ENCODE measurements at regions not wholly inside any gene's neighbourhood (a gene's known extent, or its start where the extent isn't known, plus 50 kb on each side); places are given as distances from the start of the nearest gene placed in this dataset.
A peak's percentile ranks its signal among the peaks of the same experiment; 100 is the strongest.
"Not testable (repeated sequence)": the region's sequence is repeated elsewhere in the genome, so short reads cannot be mapped to it uniquely, and the experiment has no call there.

DNA sequence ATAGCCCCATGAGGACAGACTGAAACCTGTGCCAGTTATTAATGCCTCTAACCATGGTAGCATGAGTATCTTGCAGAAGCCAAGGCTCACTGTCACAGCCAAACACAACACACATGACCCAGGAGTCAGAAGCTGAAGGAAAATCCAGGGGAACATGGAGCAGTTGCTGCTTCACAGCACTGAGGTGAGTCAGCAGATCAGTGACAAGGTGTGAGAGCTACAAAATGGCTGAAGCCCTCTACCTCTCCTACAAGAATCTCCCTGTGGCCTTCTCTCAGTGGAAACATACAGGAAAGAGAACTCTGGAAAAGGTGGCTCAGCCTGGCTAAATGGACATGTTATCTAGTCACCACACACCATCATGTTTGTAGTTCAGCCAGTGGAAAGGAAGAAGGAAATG, 93.5 kb downstream of the NAB1 start:
- DNase-seq (ENCODE audit: low read depth), result no peak
- Histone ChIP-seq H3K4me3 (ENCODE audit: low read length) (no peak overlapping the region), H3K36me3 (ENCODE audit: control insufficient read depth, insufficient read depth, low read length, severe bottlenecking) (no peaks in the 10 kb centered on the region), H3K27me3 (replicated peaks; ENCODE audit: control insufficient read depth, insufficient read depth, low read length) (no peaks in the 10 kb centered on the region), H3K9me3 (ENCODE audit: control insufficient read depth, low read length) (no peaks in the 10 kb centered on the region), H3K9ac (ENCODE audit: low read length) (no peak overlapping the region), H3K4me1 (ENCODE audit: control insufficient read depth, insufficient read depth, low read length) (peaks cover 5% of the 10 kb centered on the region)

DNA sequence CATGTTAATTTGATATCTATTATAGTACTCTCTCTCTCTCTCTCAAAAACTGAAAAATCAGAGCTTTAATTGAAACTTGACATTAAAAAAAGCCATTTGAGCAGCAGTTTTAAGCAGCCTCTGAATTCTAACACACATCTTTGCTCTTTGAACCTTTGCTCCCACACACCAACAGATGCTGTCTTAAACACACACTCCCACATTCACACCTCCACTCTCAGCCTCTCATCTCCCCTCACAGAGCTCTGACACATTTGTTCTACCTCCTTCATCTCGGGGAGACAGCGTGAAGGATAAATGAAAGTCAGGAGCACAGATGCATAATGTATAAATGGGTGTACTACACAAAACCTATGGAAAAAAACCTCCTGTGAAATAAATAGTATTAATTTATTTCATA, 95.2 kb downstream of the NAB1 start:
- no peaks in the 10 kb centered on the region for H3K36me3 ChIP-seq (ENCODE audit: control insufficient read depth, insufficient read depth, low read length, severe bottlenecking)
- no peaks in the 10 kb centered on the region for H3K27me3 ChIP-seq (replicated peaks; ENCODE audit: control insufficient read depth, insufficient read depth, low read length)
- no peak overlapping the region for H3K9ac ChIP-seq (ENCODE audit: low read length)
- no peak for DNase-seq (ENCODE audit: low read depth)
- H3K9me3 ChIP-seq (ENCODE audit: control insufficient read depth, low read length), result no peaks in the 10 kb centered on the region
- H3K4me3 ChIP-seq (ENCODE audit: low read length), result no peak overlapping the region
- H3K4me1 ChIP-seq (ENCODE audit: control insufficient read depth, insufficient read depth, low read length), result peaks cover 7% of the 10 kb centered on the region

DNA sequence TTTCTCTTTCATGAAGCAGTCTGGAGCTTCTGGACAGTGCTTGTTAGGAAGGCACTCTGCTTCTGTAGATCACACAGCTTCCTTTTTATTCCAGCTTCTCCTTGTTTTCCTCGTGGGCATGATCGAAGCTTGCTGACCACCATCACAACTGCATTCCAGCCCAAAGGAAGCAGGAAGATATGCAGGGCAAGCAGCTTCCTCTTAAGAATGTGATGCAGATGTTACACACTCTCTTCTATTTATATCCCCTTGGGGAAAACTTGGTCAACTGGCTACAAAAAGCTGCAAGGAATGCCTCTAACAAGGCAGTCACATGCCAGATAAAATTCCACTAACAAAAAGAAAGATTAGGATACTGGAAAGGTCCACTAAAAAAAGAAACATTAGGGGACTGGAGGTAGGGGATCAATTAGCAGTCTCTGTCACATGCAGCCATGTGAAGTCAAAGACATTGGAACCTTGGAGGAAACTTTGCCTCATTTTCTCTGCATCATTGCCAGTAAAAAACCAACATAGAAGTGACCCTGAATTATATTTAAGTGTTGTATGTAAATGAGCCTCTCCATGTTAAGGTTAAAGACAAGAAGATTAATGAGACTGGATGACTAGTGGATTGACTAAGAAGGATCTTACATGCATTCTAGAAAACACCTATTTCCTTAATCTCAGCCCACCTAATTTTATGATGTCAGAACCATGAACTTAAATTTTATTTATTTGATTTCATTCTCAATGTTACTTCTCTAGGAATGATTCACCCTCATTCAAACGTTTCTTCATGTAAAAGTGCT, 98.3 kb downstream of the NAB1 start:
- no peaks in the 10 kb centered on the region for H3K9me3 ChIP-seq (ENCODE audit: control insufficient read depth, low read length)
- peak; percentile 55 for DNase-seq (ENCODE audit: low read depth)
- H3K27me3 ChIP-seq (replicated peaks; ENCODE audit: control insufficient read depth, insufficient read depth, low read length), result no peaks in the 10 kb centered on the region
- H3K36me3 ChIP-seq (ENCODE audit: control insufficient read depth, insufficient read depth, low read length, severe bottlenecking), result no peaks in the 10 kb centered on the region
- H3K9ac ChIP-seq (ENCODE audit: low read length), result no peak overlapping the region
- H3K4me1 ChIP-seq (ENCODE audit: control insufficient read depth, insufficient read depth, low read length), result peaks cover 7% of the 10 kb centered on the region
- no peak overlapping the region for H3K4me3 ChIP-seq (ENCODE audit: low read length)

DNA sequence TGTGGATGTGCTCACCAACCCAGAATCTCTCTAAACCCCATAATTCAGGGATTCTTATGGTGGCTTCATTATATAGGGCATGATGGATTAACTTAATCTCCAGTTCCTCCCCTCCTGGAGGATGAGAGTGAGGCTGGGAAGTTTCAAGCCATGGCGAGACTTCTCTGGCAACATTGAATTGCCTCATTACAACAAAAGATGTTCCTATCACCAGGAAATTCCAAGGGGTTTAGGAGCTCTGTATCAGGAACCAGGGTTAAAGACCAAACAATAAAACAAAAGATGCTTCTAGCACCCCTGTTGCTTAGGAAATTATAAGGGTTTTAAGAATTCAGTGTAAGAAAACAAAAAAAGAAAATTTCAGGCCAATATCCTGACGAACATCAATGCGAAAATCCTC, 100.1 kb downstream of the NAB1 start:
- no peak for DNase-seq (ENCODE audit: low read depth)
- no peaks in the 10 kb centered on the region for H3K27me3 ChIP-seq (replicated peaks; ENCODE audit: control insufficient read depth, insufficient read depth, low read length)
- no peaks in the 10 kb centered on the region for H3K36me3 ChIP-seq (ENCODE audit: control insufficient read depth, insufficient read depth, low read length, severe bottlenecking)

DNA sequence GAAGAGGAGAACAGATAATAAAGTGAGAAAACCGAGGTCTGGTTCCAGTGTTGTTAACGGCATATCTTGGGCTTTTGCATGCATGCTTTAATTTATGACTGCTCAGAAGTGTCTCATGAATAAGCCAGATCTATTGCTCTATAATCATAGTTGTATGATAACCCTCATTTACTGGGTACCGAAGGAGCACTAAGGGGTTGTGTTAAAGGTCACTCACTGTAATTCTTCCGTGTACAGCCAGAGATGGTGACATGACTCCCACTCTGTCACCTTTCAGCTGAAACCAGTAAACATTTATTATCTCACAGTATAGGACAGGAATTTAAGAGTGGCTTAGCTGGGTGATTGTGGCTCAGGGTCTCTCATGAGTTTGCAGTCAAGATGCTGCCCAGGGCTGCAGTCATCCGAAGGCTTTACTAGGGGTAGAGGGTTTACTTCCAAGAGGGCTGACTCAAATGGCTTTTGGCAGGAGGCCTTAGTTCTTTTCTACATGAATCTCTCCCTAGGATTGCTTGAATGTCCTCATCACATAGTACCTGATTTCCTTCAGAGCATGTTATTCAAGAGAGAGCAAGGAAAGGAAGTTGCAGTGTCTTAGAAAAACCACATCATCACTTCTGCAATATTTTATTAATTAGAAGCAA, 107.0 kb downstream of the NAB1 start:
- Histone ChIP-seq H3K36me3 (ENCODE audit: control insufficient read depth, insufficient read depth, low read length, severe bottlenecking) (no peaks in the 10 kb centered on the region), H3K9ac (ENCODE audit: low read length) (no peak overlapping the region), H3K27me3 (replicated peaks; ENCODE audit: control insufficient read depth, insufficient read depth, low read length) (no peaks in the 10 kb centered on the region), H3K9me3 (ENCODE audit: control insufficient read depth, low read length) (no peaks in the 10 kb centered on the region), H3K4me1 (ENCODE audit: control insufficient read depth, insufficient read depth, low read length) (peaks cover 10% of the 10 kb centered on the region), H3K4me3 (ENCODE audit: low read length) (no peak overlapping the region)
- DNase-seq (ENCODE audit: low read depth), result no peak

More for the DNA sequence above, 100.1 kb downstream of the NAB1 start:
- H3K9ac ChIP-seq (ENCODE audit: low read length), result no peak overlapping the region
- no peak overlapping the region for H3K4me3 ChIP-seq (ENCODE audit: low read length)
- H3K4me1 ChIP-seq (ENCODE audit: control insufficient read depth, insufficient read depth, low read length), result peaks cover 7% of the 10 kb centered on the region
- H3K9me3 ChIP-seq (ENCODE audit: control insufficient read depth, low read length), result no peaks in the 10 kb centered on the region

DNA sequence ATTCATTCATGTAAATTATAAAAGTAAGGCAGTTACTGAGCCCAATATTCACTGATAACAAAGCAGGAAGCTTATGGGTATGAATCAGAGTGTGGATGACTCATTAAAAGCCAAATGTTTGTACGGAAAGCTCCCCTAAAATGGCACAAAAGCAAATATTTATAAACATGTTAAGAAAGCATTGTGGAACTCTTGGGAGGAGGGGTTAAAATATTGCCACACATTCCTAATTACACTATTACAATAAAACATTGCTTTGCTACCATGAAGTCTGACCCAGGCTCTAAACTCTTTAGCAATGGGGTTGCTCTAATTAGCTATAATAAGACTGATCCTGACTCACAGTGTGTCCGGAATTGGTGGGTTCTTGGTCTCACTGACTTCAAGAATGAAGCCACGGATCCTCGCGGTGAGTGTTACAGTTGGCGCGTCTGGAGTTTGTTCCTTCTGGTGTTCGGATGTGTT, 110.9 kb downstream of the NAB1 start:
- H3K36me3 ChIP-seq (ENCODE audit: control insufficient read depth, insufficient read depth, low read length, severe bottlenecking), result no peaks in the 10 kb centered on the region
- H3K9ac ChIP-seq (ENCODE audit: low read length), result no peak overlapping the region
- H3K4me1 ChIP-seq (ENCODE audit: control insufficient read depth, insufficient read depth, low read length), result peaks cover 10% of the 10 kb centered on the region
- H3K27me3 ChIP-seq (replicated peaks; ENCODE audit: control insufficient read depth, insufficient read depth, low read length), result no peaks in the 10 kb centered on the region
- no peaks in the 10 kb centered on the region for H3K9me3 ChIP-seq (ENCODE audit: control insufficient read depth, low read length)
- peak; percentile 75 for DNase-seq (ENCODE audit: low read depth)
- H3K4me3 ChIP-seq (ENCODE audit: low read length), result no peak overlapping the region

DNA sequence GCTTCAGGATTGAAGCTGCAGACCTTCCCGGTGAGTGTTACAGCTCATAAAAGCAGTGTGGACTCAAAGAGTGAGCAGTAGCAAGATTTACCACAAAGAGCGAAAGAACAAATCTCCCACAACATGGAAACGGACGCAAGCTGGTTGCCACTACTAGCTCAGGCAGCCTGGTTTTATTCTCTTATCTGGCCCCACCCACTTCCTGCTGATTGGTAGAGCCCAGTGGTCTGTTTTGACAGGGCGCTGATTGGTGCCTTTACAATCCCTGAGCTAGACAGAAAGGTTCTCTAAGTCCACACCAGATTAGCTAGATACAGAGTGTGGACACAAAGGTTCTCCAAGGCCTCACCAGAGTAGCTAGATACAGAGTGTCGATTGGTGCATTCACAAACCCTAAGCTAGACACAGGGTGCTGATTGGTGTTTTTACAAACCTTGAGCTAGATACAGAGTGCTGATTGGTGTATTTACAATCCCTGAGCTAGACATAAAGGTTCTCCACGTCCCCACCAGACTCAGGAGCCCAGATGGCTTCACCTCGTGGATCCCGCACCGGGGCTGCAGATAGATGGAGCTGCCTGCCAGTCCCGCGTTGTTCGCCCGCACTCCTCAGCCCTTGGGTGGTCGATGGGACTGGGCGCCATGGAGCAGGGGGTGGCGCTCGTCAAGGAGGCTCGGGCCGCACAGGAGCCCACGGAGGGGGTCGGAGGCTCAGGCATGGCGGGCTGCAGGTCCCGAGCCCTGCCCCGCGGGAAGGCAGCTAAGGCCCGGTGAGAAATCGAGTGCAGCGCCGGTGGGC, 111.7 kb downstream of the NAB1 start:
- not testable (repeated sequence) for H3K4me3 ChIP-seq (ENCODE audit: low read length); H3K27me3 ChIP-seq (replicated peaks; ENCODE audit: control insufficient read depth, insufficient read depth, low read length)
- peaks cover 13% of the 10 kb centered on the region for H3K4me1 ChIP-seq (ENCODE audit: control insufficient read depth, insufficient read depth, low read length)

DNA sequence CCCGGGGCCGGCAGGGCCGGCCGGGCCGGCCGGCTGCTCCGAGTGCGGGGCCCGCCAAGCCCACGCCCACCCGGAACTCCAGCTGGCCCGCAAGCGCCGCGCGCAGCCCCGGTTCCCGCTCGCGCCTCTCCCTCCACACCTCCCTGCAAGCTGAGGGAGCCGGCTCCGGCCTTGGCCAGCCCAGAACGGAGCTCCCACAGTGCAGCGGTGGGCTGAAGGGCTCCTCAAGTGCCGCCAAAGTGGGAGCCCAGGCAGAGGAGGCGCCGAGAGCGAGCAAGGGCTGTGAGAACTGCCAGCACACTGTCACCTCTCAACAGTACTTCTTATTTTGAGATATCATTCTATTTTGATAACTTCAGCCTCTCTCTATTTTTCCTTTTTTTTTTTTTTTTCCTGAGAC, 112.3 kb downstream of the NAB1 start:
- H3K27me3 ChIP-seq (replicated peaks; ENCODE audit: control insufficient read depth, insufficient read depth, low read length); H3K36me3 ChIP-seq (ENCODE audit: control insufficient read depth, insufficient read depth, low read length, severe bottlenecking); H3K4me3 ChIP-seq (ENCODE audit: low read length); H3K9me3 ChIP-seq (ENCODE audit: control insufficient read depth, low read length); DNase-seq (ENCODE audit: low read depth); H3K9ac ChIP-seq (ENCODE audit: low read length): not testable (repeated sequence)
- H3K4me1 ChIP-seq (ENCODE audit: control insufficient read depth, insufficient read depth, low read length), result peaks cover 18% of the 10 kb centered on the region

More for the DNA sequence above, 111.7 kb downstream of the NAB1 start:
- not testable (repeated sequence) for H3K9me3 ChIP-seq (ENCODE audit: control insufficient read depth, low read length); DNase-seq (ENCODE audit: low read depth); H3K9ac ChIP-seq (ENCODE audit: low read length); H3K36me3 ChIP-seq (ENCODE audit: control insufficient read depth, insufficient read depth, low read length, severe bottlenecking)

DNA sequence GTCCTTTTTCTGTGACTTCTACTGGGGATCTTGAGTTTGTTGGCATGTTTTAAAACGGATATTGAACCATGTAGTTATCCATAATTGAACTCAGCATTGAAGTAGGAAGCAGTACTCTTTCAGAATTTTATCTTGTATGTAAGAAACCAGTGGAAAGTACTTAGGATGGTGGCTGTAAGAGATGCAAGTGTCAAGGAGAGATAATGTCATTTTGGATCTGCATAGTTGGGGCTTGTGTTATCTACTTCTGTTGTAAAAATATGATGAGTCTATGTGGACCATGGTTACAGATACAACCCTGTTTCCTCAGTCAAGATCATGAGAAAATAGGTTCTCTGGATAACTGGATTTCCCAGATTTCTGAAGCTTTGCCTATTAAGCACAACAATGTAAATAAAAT, 113.7 kb downstream of the NAB1 start:
- H3K4me1 ChIP-seq (ENCODE audit: control insufficient read depth, insufficient read depth, low read length), result peaks cover 22% of the 10 kb centered on the region
- no peak overlapping the region for H3K9ac ChIP-seq (ENCODE audit: low read length)
- DNase-seq (ENCODE audit: low read depth), result no peak
- no peaks in the 10 kb centered on the region for H3K27me3 ChIP-seq (replicated peaks; ENCODE audit: control insufficient read depth, insufficient read depth, low read length)
- no peaks in the 10 kb centered on the region for H3K36me3 ChIP-seq (ENCODE audit: control insufficient read depth, insufficient read depth, low read length, severe bottlenecking)
- no peaks in the 10 kb centered on the region for H3K9me3 ChIP-seq (ENCODE audit: control insufficient read depth, low read length)
- H3K4me3 ChIP-seq (ENCODE audit: low read length), result no peak overlapping the region

DNA sequence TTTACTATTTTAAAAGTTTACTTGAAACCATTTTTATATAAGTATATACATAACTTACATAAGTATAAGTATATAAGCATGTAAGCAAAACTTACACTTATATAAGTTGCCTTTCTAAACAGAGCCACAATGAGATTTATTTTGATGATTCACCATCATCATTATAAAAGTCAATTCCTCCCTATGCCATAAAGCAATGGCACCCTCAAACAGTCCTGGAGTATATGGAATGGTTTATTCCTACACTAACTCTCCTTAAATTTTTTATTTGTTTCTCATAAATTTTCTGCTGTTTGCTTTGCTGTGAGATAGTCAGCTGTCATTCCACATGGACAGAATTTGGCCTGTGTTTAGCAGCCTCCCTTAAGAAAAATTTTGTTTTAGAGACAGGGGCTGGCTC, 114.2 kb downstream of the NAB1 start:
- Histone ChIP-seq H3K9me3 (ENCODE audit: control insufficient read depth, low read length) (no peaks in the 10 kb centered on the region), H3K27me3 (replicated peaks; ENCODE audit: control insufficient read depth, insufficient read depth, low read length) (no peaks in the 10 kb centered on the region), H3K4me3 (ENCODE audit: low read length) (no peak overlapping the region), H3K36me3 (ENCODE audit: control insufficient read depth, insufficient read depth, low read length, severe bottlenecking) (no peaks in the 10 kb centered on the region), H3K9ac (ENCODE audit: low read length) (no peak overlapping the region), H3K4me1 (ENCODE audit: control insufficient read depth, insufficient read depth, low read length) (peaks cover 22% of the 10 kb centered on the region)
- DNase-seq (ENCODE audit: low read depth), result no peak

DNA sequence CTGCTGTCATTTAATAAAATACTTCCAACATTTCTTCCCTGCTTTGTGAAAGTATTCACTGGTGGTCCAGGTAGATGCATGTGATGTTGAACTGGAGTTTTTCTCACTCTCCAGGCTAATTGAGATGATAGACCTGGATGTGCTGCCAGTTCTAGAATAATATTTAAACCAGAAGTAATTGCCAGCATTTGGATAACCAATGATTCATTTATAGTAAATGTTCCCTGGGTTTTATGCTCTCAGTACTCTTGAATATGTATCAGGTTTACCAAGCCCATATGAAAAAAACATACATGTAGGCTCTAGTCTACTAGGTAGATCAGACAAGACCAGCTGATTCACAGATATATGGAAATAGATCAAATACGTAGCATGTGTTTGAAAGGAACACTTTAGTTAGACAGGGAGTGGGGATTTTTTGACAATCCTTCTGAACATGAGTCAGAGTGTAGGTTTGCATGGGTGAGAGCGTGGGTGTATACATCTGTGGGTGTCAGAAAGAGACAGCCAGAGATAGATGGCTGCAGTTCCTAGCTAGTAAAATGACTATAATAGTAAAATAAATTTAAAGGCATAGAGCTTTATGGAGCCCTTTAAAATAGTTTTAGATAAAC, 115.1 kb downstream of the NAB1 start:
- Histone ChIP-seq H3K36me3 (ENCODE audit: control insufficient read depth, insufficient read depth, low read length, severe bottlenecking) (no peaks in the 10 kb centered on the region), H3K27me3 (replicated peaks; ENCODE audit: control insufficient read depth, insufficient read depth, low read length) (no peaks in the 10 kb centered on the region), H3K4me1 (ENCODE audit: control insufficient read depth, insufficient read depth, low read length) (peaks cover 22% of the 10 kb centered on the region), H3K9me3 (ENCODE audit: control insufficient read depth, low read length) (no peaks in the 10 kb centered on the region), H3K9ac (ENCODE audit: low read length) (no peak overlapping the region), H3K4me3 (ENCODE audit: low read length) (no peak overlapping the region)
- no peak for DNase-seq (ENCODE audit: low read depth)

Data from adipocyte (in vitro differentiated cells).